ENCODE measurements at regions not wholly inside any gene's neighbourhood (a gene's known extent, or its start where the extent isn't known, plus 50 kb on each side); places are given as distances from the start of the nearest gene placed in this dataset.

DNA sequence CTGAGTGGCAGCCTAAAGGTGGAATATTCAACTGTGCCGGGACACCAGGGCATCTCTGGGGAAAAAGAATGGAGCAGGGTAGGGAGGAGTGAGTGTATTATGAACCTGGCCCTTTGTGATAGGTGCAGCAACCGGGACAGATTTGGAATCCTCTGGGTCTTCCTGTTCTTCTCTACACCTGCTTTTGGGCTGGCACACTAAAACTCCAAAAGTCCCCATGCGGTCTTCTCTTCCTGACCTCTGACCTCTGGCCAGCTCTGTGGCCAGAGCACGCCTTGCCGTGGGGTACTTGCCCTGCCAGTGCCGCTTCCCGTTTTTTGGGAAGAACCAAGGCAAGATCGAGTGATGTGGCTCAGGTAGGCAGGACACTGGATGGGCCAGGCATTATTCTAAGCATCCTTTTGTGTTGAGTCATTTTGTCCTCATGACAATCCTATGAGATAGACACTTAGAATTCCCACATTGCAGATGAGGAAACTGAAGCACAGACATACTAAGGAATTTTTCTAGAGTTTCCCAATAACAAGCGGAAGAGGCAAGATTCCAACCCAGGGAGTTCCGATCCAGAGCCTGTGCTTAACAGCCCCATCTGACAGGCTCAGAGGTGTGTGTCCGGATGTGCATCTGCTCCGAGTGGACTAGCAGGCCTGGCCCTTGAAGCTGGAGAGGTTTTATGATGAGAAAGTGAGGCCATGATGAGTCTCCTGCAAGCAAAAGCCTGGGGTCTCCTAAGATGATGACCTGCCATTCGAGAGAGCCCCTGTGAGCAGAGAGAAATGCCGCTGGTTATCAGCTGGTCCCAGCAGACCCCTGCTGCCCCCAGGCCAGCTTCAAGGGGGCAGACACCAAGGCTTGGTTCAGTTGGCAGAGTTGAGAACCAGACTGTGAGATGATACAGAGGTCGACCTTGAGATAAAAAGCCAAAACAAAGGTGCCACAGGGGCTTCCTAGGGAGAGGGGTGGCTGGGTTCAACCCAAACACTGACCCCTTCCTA, 67.9 kb upstream of the ESRRB start:
- Histone ChIP-seq H3K27me3 (replicated peaks) (peaks cover 10% of the 10 kb centered on the region), H3K36me3 (replicated peaks) (no peaks in the 10 kb centered on the region), H3K4me3 (ENCODE audit: low read depth, low read length) (no peak overlapping the region), H3K27ac (no peak overlapping the region)
- no peak for DNase-seq
- in situ Hi-C loops (cut with HindIII; ENCODE audit: low pct_ligation_motif_present, low sequenced_read_pairs): no loop called here
- TF ChIP-seq, protein P1, sequence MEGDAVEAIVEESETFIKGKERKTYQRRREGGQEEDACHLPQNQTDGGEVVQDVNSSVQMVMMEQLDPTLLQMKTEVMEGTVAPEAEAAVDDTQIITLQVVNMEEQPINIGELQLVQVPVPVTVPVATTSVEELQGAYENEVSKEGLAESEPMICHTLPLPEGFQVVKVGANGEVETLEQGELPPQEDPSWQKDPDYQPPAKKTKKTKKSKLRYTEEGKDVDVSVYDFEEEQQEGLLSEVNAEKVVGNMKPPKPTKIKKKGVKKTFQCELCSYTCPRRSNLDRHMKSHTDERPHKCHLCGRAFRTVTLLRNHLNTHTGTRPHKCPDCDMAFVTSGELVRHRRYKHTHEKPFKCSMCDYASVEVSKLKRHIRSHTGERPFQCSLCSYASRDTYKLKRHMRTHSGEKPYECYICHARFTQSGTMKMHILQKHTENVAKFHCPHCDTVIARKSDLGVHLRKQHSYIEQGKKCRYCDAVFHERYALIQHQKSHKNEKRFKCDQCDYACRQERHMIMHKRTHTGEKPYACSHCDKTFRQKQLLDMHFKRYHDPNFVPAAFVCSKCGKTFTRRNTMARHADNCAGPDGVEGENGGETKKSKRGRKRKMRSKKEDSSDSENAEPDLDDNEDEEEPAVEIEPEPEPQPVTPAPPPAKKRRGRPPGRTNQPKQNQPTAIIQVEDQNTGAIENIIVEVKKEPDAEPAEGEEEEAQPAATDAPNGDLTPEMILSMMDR (IDR thresholded peaks at IDR 0.05; ENCODE audit: low read depth, low read length, missing control alignments): no peak

DNA sequence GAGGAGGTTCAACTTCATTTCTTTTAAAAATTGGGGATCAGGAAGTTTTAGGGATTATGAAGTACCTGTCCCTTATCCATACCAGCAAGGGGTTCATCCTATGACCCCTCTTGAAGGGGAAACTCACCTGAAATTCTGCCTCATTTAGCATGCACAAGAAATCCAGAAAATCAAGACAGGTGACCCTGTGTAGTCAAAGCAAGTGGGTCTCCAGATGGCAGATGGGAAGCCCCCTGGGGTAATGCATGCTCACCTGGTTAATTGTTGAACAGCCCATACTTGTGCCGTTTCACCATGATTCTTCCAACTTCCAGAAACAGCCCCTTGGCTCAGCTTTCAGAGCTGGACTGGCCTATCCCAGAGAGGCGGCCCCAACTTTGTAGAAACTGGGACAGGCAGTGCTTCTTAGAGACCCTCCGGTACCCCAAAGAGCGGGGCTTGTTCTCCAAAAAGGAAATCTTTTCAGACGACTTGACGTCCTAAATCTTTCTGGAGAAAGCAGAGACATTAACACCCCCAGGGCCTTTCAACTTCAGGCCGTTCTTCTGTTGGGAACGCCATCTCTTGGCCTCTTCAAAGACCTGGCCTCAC, 66.3 kb upstream of the ESRRB start:
- no peak for DNase-seq
- TF ChIP-seq, protein P1 (IDR thresholded peaks at IDR 0.05; ENCODE audit: low read depth, low read length, missing control alignments): no peak
- in situ Hi-C loops (cut with HindIII; ENCODE audit: low pct_ligation_motif_present, low sequenced_read_pairs): no loop called here
- H3K4me3 ChIP-seq (ENCODE audit: low read depth, low read length): no peak overlapping the region
- peaks cover 10% of the 10 kb centered on the region for H3K27me3 ChIP-seq (replicated peaks)
- H3K27ac ChIP-seq: no peak overlapping the region
- H3K36me3 ChIP-seq (replicated peaks): no peaks in the 10 kb centered on the region

DNA sequence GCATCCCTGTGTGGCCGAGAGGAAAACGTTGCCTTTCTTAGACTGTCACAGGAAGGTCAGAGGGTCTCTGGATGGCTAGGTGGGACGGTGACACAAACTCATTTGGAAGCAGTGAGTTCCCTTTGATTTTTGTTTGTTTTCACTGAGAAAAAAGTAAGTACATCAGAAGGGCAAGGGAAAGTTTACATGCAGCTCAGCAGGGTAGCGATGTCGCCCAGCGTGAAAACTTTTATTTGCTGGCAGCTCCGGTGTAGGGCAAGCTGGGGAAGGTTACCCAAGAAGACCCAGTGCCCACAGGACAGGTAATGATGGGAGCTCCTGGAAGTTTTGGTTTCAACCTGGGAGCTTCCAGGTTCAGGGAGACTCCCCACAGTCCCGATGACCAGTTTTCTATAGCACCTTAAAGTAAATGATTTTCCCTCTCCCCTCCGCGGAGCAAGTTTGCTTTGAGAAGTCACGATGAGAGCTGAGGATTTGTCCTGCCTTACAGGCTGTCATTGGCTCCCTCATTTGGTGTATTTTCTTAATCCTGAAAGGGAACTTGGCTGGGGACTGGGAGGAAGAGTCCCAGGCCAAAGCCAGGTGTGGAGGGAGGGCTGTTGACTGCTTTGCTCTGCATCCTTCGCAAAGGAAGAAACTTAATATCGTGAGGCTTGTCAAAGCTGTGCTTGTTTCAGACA, 64.7 kb upstream of the ESRRB start:
- peaks cover 10% of the 10 kb centered on the region for H3K27me3 ChIP-seq (replicated peaks)
- no peak overlapping the region for H3K27ac ChIP-seq
- no peak overlapping the region for H3K4me3 ChIP-seq (ENCODE audit: low read depth, low read length)
- no peak for DNase-seq
- in situ Hi-C loops (cut with HindIII; ENCODE audit: low pct_ligation_motif_present, low sequenced_read_pairs): no loop called here
- TF ChIP-seq, protein P1 (IDR thresholded peaks at IDR 0.05; ENCODE audit: low read depth, low read length, missing control alignments): no peak
- no peaks in the 10 kb centered on the region for H3K36me3 ChIP-seq (replicated peaks)

DNA sequence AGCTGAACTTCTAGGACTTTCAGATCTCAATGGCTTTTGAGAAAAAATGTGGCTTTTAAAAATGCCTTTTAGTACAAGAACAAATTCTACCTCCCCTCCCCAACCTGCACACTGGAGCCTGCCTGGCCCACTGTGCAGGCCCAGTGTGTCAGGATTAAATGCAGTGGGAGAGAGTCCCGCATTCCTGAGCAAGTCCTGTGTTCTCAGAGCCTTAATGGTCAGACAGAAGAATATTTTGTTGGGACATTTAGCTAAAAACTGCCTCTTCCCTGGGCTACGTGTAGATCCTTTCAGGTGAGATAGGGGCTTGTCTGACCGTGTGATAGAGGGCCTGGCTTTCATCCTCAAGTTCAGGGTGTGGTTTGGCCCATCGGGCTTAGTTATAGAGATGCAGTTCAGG, 63.1 kb upstream of the ESRRB start:
- Histone ChIP-seq H3K27ac (no peak overlapping the region), H3K27me3 (replicated peaks) (peaks cover 10% of the 10 kb centered on the region), H3K4me3 (ENCODE audit: low read depth, low read length) (no peak overlapping the region), H3K36me3 (replicated peaks) (no peaks in the 10 kb centered on the region)
- TF ChIP-seq, protein P1 (IDR thresholded peaks at IDR 0.05; ENCODE audit: low read depth, low read length, missing control alignments): no peak
- no peak for DNase-seq
- in situ Hi-C loops (cut with HindIII; ENCODE audit: low pct_ligation_motif_present, low sequenced_read_pairs): no loop called here

DNA sequence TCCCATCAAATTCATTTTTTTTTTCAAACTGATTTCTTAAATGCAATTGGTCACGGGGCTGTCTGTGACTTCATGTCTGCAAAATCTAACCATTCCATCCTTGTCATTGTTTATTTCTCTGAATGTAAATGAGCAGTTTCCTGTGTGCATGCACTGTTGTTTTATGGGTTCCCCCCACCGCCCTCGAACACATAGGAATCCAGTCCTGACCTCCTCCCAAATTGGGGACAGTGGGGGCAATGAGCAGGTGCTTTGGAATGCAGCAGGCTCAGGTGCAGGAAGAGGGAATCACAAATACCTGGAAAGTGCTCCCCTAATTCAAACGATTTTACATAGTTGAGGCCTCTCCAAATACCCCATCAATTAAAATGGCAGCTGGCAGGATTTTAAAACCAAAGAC, 62.6 kb upstream of the ESRRB start:
- no peak overlapping the region for H3K27ac ChIP-seq
- TF ChIP-seq, protein P1 (IDR thresholded peaks at IDR 0.05; ENCODE audit: low read depth, low read length, missing control alignments): no peak
- H3K27me3 ChIP-seq (replicated peaks): peaks cover 10% of the 10 kb centered on the region
- H3K4me3 ChIP-seq (ENCODE audit: low read depth, low read length): no peak overlapping the region
- in situ Hi-C loops (cut with HindIII; ENCODE audit: low pct_ligation_motif_present, low sequenced_read_pairs): no loop called here
- H3K36me3 ChIP-seq (replicated peaks): no peaks in the 10 kb centered on the region
- no peak for DNase-seq

Data from brain microvascular endothelial cell (primary cell).